Ascending aorta (tissue), 2 donors: ENCODE measurements at regions not wholly inside any gene's neighbourhood (a gene's known extent, or its start where the extent isn't known, plus 50 kb on each side); places are given as distances from the start of the nearest gene placed in this dataset.

Experiments
- DNase-seq, 2 donors: peaks; one replicate each; pipeline ENCODE4 v3.0.0-alpha.2; 2019; ENCODE audit warnings: low spot score in 2 of 2
- H3K27ac ChIP-seq, 2 donors: fragments of 200-600 bp; sonication (generic); one replicate each; pipeline ENCODE4 v1.5.1; 2016 to 2017; ENCODE audit warnings: mild to moderate bottlenecking in 1 of 2
- H3K27me3 ChIP-seq: fragments of 200-600 bp; sonication (generic); one replicate; pipeline ENCODE4 v1.5.1; 2017
- H3K36me3 ChIP-seq, 2 donors: fragments of 200-600 bp; sonication (generic); one replicate each; pipeline ENCODE4 v1.5.1; 2016
- H3K4me1 ChIP-seq, 2 donors: fragments of 200-600 bp; sonication (generic); one replicate each; pipeline ENCODE4 v1.5.1; 2016 to 2017; ENCODE audit warnings: mild to moderate bottlenecking in 1 of 2
- H3K4me3 ChIP-seq, 2 donors: fragments of 200-600 bp; sonication (generic); one replicate each; pipeline ENCODE4 v1.5.1; 2016 to 2017; ENCODE audit warnings: mild to moderate bottlenecking in 1 of 2
- H3K9me3 ChIP-seq, 2 donors: fragments of 200-600 bp; sonication (generic); one replicate each; pipeline ENCODE4 v1.5.1; 2016
- intact Hi-C: fragments of 100-400 bp; cut with DNase I; formaldehyde crosslinking; loops from one replicate; pipeline ENCODE4 v1.15.1; 2023
- TF ChIP-seq, protein P1 (sequence below), 3 experiments: fragments of 200-600 bp in 2 of 3; fragments of 450-650 bp in 1 of 3; sonication (generic) in 2 of 3; IDR thresholded peaks; one replicate each; pipeline ENCODE4 v1.5.1; 2016 to 2019; ENCODE audit warnings: antibody characterized with exemption in 3 of 3, mild to moderate bottlenecking in 1 of 3, moderate library complexity in 1 of 3

DNA sequence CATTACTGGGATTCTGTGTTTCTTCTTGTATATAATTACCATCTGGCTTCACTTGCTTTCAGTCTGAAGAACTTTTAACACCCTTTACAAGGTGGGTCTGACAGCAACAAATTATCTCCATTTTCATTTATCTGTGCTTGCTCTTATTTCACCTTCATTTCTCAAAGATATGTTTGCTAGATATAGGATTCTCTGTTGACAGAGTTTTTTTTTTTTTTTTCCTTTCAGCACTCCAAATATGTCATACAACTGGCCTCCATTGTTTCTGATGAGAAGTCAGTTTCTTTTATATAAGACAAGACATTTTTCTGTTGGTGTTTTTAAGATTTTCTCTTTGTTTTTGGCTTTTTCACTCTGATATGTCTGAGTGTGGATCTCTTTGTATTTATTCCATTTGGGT is 59.3 kb upstream of the TACR1 start:
- Histone ChIP-seq H3K4me3 (no peak overlapping the region), H3K27me3 (no peaks in the 10 kb centered on the region), H3K36me3 (no peaks in the 10 kb centered on the region), H3K9me3 (peaks cover 5 to 26% of the 10 kb centered on the region in 2 donors), H3K27ac (no peak overlapping the region), H3K4me1 (no peaks in the 10 kb centered on the region)
- intact Hi-C loops = no loop called here
- TF ChIP-seq, protein P1, sequence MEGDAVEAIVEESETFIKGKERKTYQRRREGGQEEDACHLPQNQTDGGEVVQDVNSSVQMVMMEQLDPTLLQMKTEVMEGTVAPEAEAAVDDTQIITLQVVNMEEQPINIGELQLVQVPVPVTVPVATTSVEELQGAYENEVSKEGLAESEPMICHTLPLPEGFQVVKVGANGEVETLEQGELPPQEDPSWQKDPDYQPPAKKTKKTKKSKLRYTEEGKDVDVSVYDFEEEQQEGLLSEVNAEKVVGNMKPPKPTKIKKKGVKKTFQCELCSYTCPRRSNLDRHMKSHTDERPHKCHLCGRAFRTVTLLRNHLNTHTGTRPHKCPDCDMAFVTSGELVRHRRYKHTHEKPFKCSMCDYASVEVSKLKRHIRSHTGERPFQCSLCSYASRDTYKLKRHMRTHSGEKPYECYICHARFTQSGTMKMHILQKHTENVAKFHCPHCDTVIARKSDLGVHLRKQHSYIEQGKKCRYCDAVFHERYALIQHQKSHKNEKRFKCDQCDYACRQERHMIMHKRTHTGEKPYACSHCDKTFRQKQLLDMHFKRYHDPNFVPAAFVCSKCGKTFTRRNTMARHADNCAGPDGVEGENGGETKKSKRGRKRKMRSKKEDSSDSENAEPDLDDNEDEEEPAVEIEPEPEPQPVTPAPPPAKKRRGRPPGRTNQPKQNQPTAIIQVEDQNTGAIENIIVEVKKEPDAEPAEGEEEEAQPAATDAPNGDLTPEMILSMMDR (IDR thresholded peaks at IDR 0.05) = no peak
- no peak for DNase-seq

DNA sequence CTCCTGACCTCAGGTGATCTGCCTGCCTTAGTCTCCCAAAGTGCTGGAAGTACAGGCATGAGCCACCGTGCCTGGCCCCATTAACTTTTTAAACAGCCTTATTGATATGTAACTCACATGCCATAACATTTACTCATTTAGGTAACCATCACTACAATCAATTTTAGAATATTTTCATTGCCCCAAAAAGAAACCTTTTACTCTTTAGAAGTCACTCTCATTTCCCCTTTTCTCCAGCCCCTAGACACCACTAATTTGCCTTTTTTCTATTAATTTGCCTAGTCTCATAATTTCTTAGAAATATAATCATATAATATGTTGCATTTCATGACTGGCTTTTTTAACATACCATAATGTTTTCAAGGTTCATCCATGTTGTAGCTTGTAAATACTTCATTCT is 57.2 kb upstream of the TACR1 start:
- Histone ChIP-seq H3K27ac (no peak overlapping the region), H3K36me3 (no peaks in the 10 kb centered on the region), H3K9me3 (peaks cover 5 to 26% of the 10 kb centered on the region in 2 donors), H3K27me3 (no peaks in the 10 kb centered on the region), H3K4me3 (no peak overlapping the region), H3K4me1 (no peaks in the 10 kb centered on the region)
- intact Hi-C loops = no loop called here
- TF ChIP-seq, protein P1 (IDR thresholded peaks at IDR 0.05) = no peak
- DNase-seq = no peak

DNA sequence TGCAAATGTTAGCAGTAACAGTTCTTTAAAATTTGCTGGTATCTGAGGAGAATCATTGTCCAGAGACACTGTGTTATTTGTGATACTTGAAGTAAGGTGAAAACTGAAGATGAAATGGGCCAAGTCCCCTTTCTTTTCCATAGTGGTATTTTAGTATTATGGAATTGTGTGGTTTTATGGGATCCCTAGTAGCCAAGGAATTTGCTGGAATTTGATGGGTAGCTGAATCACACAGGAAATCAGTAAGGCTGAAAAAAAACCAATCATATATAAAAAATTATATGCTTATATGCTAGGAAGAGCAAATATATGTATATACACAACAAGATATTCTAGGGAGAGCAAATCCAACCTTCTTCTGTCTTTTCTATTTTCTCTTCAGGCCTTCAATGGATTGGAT is 54.2 kb upstream of the TACR1 start:
- DNase-seq = no peak
- TF ChIP-seq, protein P1 (IDR thresholded peaks at IDR 0.05) = no peak
- no peaks in the 10 kb centered on the region for H3K36me3 ChIP-seq
- H3K4me1 ChIP-seq = no peaks in the 10 kb centered on the region
- H3K27me3 ChIP-seq = no peaks in the 10 kb centered on the region
- H3K4me3 ChIP-seq = no peak overlapping the region
- H3K9me3 ChIP-seq = peaks cover 7 to 27% of the 10 kb centered on the region in 2 donors
- intact Hi-C loops = no loop called here
- H3K27ac ChIP-seq = no peak overlapping the region

DNA sequence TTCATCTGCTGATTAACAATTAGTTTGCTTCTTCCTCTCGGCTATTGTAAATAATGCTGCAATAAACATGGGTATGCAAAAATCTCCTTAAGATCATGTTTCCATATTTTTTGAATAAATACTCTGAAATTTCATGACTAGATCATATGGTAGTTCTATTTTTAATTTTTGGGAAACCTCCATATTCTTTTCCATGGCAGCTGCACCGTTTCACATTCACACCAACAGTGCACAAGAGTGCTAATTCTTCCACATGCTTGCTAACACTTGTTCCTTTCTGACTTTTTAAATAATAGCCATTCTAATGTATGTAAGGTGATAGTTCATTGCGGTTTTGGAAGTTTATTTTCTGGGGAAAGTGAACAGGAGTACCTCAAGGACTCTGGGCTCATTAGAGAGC is 52.6 kb upstream of the TACR1 start:
- peaks cover 7 to 18% of the 10 kb centered on the region in 2 donors for H3K9me3 ChIP-seq
- TF ChIP-seq, protein P1 (IDR thresholded peaks at IDR 0.05) = no peak
- DNase-seq = no peak
- no peaks in the 10 kb centered on the region for H3K4me1 ChIP-seq
- intact Hi-C loops = no loop called here
- no peak overlapping the region for H3K27ac ChIP-seq
- H3K36me3 ChIP-seq = no peaks in the 10 kb centered on the region
- no peak overlapping the region for H3K4me3 ChIP-seq
- H3K27me3 ChIP-seq = no peaks in the 10 kb centered on the region
